ENCODE measurements at regions not wholly inside any gene's neighbourhood (a gene's known extent, or its start where the extent isn't known, plus 50 kb on each side); places are given as distances from the start of the nearest gene placed in this dataset.

DNA sequence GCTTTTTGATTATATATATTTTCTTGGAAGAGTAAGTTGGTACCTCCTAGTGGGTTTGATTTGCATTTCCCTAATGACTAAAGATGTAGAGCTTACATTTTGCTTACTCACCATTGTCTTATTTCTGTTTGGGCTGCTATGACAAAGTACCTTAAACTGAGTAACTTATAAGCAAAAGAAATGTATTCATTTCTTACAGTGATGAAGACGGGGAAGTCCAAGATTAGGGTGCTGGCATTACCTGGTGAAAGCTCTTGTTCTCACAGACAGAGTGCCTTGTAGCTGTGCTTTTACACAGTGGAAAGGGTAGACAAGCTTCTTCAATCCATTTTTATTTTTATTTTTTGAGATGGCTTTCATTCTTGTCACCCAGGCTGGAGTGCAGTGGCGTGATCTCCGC lies 229.2 kb upstream of the AGA start:
- no peak overlapping the region for H3K4me3 ChIP-seq (ENCODE audit: low read depth, low read length)
- Mint-ChIP-seq H3K4me1 (ENCODE audit: low read depth, unreplicated experiment) (no peaks in the 10 kb centered on the region), H3K36me3 (ENCODE audit: insufficient read depth, unreplicated experiment) (no peaks in the 10 kb centered on the region), H3K27me3 (ENCODE audit: insufficient read depth, unreplicated experiment) (no peaks in the 10 kb centered on the region), H3K4me3 (ENCODE audit: unreplicated experiment) (no peak overlapping the region), H3K27ac (ENCODE audit: unreplicated experiment) (no peak overlapping the region), H3K9me3 (ENCODE audit: unreplicated experiment) (no peaks in the 10 kb centered on the region)
- TF ChIP-seq CTCF (IDR thresholded peaks at IDR 0.05; ENCODE audit: insufficient read depth in 1 of 2, low read depth in 1 of 2, low read length in 1 of 2, severe bottlenecking in 1 of 2, unreplicated experiment in 1 of 2), result no peak
- H3K4me1 ChIP-seq, result no peaks in the 10 kb centered on the region
- no peaks in the 10 kb centered on the region for H3K9me3 ChIP-seq
- intact Hi-C loops (cut with micrococcal nuclease; ENCODE audit: unreplicated experiment), result no loop called here
- no peak for DNase-seq
- no peaks in the 10 kb centered on the region for H3K27me3 ChIP-seq (replicated peaks; ENCODE audit: control insufficient read depth, insufficient read depth, low read length)
- ChIA-PET POLR2A (no interaction called here), CTCF (no interaction called here)
- BruUV-seq (replicated peaks), result no TSS peak
- no peaks in the 10 kb centered on the region for H3K36me3 ChIP-seq (ENCODE audit: control insufficient read depth, insufficient read depth, low read length)

- H3K9me3 ChIP-seq, result no peaks in the 10 kb centered on the region
- H3K27me3 ChIP-seq (replicated peaks; ENCODE audit: control insufficient read depth, insufficient read depth, low read length), result no peaks in the 10 kb centered on the region
- Mint-ChIP-seq H3K4me1 (ENCODE audit: low read depth, unreplicated experiment) (no peaks in the 10 kb centered on the region), H3K9me3 (ENCODE audit: unreplicated experiment) (no peaks in the 10 kb centered on the region), H3K27ac (ENCODE audit: unreplicated experiment) (no peak overlapping the region), H3K36me3 (ENCODE audit: insufficient read depth, unreplicated experiment) (no peaks in the 10 kb centered on the region), H3K27me3 (ENCODE audit: insufficient read depth, unreplicated experiment) (no peaks in the 10 kb centered on the region), H3K4me3 (ENCODE audit: unreplicated experiment) (no peak overlapping the region)
- BruUV-seq (replicated peaks), result no TSS peak
- H3K4me1 ChIP-seq, result no peaks in the 10 kb centered on the region
- TF ChIP-seq CTCF (IDR thresholded peaks at IDR 0.05; ENCODE audit: insufficient read depth in 1 of 2, low read depth in 1 of 2, low read length in 1 of 2, severe bottlenecking in 1 of 2, unreplicated experiment in 1 of 2), result no peak
- DNase-seq, result no peak
- ChIA-PET POLR2A (no interaction called here), CTCF (no interaction called here)
- H3K4me3 ChIP-seq (ENCODE audit: low read depth, low read length), result no peak overlapping the region
- intact Hi-C loops (cut with micrococcal nuclease; ENCODE audit: unreplicated experiment), result no loop called here
- no peaks in the 10 kb centered on the region for H3K36me3 ChIP-seq (ENCODE audit: control insufficient read depth, insufficient read depth, low read length)
These were observed 229.6 kb upstream of the AGA start for GRCh38 chr4:177671845-177672244.

- Histone ChIP-seq H3K9me3 (no peaks in the 10 kb centered on the region), H3K27me3 (replicated peaks; ENCODE audit: control insufficient read depth, insufficient read depth, low read length) (no peaks in the 10 kb centered on the region), H3K4me1 (no peaks in the 10 kb centered on the region), H3K4me3 (ENCODE audit: low read depth, low read length) (no peak overlapping the region), H3K36me3 (ENCODE audit: control insufficient read depth, insufficient read depth, low read length) (no peaks in the 10 kb centered on the region)
- no peaks in the 10 kb centered on the region for H3K36me3 Mint-ChIP-seq (ENCODE audit: insufficient read depth, unreplicated experiment)
- no peak overlapping the region for H3K27ac Mint-ChIP-seq (ENCODE audit: unreplicated experiment)
- BruUV-seq (replicated peaks), result no TSS peak
- H3K9me3 Mint-ChIP-seq (ENCODE audit: unreplicated experiment), result no peaks in the 10 kb centered on the region
- H3K27me3 Mint-ChIP-seq (ENCODE audit: insufficient read depth, unreplicated experiment), result no peaks in the 10 kb centered on the region
- DNase-seq, result no peak
- no peaks in the 10 kb centered on the region for H3K4me1 Mint-ChIP-seq (ENCODE audit: low read depth, unreplicated experiment)
- CTCF ChIA-PET, result no interaction called here
- TF ChIP-seq CTCF (IDR thresholded peaks at IDR 0.05; ENCODE audit: insufficient read depth in 1 of 2, low read depth in 1 of 2, low read length in 1 of 2, severe bottlenecking in 1 of 2, unreplicated experiment in 1 of 2), result no peak
- intact Hi-C loops (cut with micrococcal nuclease; ENCODE audit: unreplicated experiment), result no loop called here
- no peak overlapping the region for H3K4me3 Mint-ChIP-seq (ENCODE audit: unreplicated experiment)
- POLR2A ChIA-PET, result no interaction called here
These were observed 231.8 kb upstream of the AGA start for GRCh38 chr4:177673985-177674489.

All from Caco-2 (cell line).